ENCODE measurements at regions not wholly inside any gene's neighbourhood (a gene's known extent, or its start where the extent isn't known, plus 50 kb on each side); places are given as distances from the start of the nearest gene placed in this dataset.

DNA sequence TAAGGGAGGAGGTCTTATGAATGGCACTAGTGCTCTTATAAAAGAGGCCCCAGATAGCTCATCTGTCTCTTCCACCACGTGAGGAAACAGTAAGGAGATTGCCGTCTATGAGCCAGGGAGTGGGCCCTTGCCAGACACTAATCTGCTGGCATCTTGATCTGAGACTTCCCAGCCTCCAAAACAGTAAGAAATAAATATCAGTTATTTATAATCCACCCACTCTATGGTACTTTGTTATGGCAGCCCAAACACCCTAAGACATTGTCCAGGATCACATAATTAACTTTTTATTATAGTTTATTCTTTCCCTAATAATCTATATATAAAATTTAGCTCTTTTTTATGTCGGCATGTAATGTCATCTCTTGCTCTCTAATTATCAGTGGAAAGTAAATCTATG is 144.0 kb upstream of the IRF2BP2 start:
- TF ChIP-seq, protein P1, sequence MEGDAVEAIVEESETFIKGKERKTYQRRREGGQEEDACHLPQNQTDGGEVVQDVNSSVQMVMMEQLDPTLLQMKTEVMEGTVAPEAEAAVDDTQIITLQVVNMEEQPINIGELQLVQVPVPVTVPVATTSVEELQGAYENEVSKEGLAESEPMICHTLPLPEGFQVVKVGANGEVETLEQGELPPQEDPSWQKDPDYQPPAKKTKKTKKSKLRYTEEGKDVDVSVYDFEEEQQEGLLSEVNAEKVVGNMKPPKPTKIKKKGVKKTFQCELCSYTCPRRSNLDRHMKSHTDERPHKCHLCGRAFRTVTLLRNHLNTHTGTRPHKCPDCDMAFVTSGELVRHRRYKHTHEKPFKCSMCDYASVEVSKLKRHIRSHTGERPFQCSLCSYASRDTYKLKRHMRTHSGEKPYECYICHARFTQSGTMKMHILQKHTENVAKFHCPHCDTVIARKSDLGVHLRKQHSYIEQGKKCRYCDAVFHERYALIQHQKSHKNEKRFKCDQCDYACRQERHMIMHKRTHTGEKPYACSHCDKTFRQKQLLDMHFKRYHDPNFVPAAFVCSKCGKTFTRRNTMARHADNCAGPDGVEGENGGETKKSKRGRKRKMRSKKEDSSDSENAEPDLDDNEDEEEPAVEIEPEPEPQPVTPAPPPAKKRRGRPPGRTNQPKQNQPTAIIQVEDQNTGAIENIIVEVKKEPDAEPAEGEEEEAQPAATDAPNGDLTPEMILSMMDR (IDR thresholded peaks at IDR 0.05) = no peak
- TF ChIP-seq POLR2A (IDR thresholded peaks at IDR 0.05) = no peak
